ENCODE measurements at regions not wholly inside any gene's neighbourhood (a gene's known extent, or its start where the extent isn't known, plus 50 kb on each side); places are given as distances from the start of the nearest gene placed in this dataset.
"Not testable (repeated sequence)": the region's sequence is repeated elsewhere in the genome, so short reads cannot be mapped to it uniquely, and the experiment has no call there.

GRCh38 chr13:85601526-85601925 lies 197.7 kb downstream of the SLITRK6 start:
- no peak for FAIRE-seq

GRCh38 chr13:85597790-85598500 lies 201.3 kb downstream of the SLITRK6 start:
- FAIRE-seq: no peak

DNA sequence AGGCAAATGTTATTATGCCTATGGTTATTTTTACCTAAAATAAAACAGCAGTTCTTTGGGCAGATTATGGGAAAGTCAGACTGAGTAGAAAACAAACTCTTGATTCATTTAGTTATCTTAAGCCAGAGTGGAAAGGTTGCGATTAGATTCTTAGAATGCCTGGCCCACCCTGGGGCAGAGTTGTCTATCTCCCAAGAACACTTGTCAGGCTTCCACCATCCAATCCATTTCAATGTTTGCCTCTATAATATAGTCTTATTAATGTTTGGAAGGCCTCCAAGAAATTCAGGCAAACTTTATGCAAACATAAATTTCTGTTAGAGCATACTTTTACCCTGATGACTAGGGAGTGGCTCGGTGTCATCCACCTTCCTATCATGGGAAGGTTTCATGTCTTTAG lies 207.0 kb downstream of the SLITRK6 start:
- no peak for FAIRE-seq

- no peak for FAIRE-seq
Observed at GRCh38 chr13:85590231-85590931, 208.8 kb downstream of the SLITRK6 start.

GRCh38 chr13:85589021-85589420 lies 210.2 kb downstream of the SLITRK6 start:
- no peak for FAIRE-seq

GRCh38 chr13:85588359-85588758 lies 210.9 kb downstream of the SLITRK6 start:
- FAIRE-seq: no peak

DNA sequence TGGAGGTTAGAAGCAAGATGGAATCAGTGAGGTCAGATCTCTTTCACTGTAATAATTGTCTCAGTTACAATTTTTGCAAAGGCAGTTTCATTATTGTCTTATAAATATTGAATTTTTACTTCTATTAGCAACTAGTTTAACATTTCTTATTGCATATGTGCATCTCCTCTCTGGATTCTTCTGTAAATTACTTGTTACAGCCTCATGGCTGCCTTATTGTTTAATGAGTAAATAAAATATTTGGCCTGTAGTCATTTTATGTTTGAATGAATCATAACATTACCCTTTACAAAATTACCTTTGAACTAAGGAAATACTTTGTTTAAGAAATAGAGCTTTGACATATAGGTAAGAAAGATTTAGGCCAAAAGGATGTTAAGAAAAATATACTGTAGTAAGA lies 212.4 kb downstream of the SLITRK6 start:
- no peak for FAIRE-seq

DNA sequence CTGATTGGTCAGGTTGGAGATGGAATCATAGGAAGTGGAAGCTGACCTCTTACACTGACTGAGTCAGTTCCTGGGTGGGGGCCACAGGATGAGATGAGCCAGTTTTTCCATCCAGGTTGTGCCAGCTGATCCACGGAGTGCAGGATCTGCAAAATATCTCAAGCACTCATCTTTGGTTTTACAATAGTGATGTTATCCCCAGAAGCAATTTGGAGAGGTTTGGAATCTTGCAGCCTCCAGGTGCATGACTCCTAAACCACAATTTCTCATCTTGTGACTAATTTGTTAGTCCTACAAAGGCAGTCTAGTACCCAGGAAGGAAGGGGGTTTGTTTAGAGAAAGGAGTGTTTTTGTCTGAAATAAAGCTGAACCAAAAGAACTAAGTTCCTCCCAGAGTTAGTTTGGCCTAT lies 212.8 kb downstream of the SLITRK6 start:
- no peak for FAIRE-seq

DNA sequence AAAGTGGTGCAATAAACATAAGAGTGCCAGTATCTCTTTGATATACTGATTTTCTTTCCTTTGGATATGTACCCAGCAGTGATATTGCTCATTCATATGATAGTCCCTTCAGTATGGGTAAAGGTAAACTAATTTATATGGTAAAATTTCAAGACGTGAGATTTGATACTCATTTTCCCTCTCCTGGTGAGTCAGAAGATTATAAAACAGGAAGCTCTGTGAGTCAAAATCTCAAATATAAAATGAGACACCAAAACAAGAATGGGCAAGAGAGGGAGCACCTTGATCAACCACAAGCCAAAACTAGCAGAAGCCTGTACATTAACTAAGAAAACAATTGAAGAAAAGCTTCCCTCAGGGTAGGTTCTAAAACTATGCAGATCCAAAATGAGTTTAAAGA lies 216.3 kb downstream of the SLITRK6 start:
- FAIRE-seq: no peak

DNA sequence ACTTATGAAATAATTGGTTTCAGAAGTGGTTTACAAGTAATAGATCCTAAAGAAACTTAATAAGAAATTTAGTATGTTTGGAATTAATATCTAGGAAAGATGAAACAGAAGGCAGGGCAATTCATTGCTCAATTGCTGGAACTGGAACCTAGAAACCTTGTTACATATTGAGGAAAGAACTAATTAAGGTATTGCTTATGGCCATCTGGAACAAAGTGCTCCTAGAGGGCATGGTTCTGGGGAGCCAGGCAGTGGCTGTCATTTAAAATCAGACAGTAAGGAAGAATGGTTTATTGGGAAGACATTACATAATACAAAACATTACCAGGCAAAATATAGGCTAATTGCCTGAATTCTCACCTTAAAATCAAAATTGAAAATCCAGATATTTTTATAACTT lies 224.1 kb downstream of the SLITRK6 start:
- FAIRE-seq: no peak

DNA sequence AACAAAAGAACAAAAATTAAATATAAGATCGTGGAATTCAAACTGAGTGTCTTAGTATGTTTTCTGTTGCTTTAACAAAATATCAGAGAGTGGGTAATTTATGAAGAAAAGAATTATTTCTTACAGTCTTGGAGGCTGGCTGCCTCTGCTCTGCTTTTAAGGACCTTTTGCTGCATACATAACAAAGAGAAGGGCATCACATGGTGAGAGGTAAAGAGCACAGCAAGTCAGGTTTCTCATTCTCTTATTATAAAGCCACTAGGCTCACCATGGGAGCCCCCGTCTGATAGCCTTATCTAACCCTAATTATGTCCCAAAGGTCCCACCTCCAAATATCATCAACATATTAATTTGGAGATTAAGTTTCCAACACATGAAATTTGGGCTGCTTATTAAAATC lies 231.3 kb downstream of the SLITRK6 start:
- FAIRE-seq: no peak

DNA sequence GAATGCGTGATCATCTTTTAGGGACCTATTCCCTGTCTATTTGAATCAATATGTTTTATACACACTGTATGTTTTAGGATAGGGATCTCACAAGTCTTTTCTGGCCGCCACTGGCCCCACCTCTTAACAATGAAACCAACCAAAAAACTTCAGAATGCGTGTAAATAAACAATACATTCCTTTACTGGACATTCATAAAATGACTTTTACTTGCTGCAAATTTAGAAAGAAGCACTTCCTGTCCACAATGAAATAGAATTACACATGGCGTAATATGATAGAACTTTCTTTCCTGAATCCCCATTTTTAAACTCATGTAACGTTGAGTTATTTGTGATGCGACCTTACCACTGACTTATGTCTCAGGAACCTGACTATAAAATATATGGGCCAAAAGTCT lies 233.6 kb downstream of the SLITRK6 start:
- FAIRE-seq: no peak

DNA sequence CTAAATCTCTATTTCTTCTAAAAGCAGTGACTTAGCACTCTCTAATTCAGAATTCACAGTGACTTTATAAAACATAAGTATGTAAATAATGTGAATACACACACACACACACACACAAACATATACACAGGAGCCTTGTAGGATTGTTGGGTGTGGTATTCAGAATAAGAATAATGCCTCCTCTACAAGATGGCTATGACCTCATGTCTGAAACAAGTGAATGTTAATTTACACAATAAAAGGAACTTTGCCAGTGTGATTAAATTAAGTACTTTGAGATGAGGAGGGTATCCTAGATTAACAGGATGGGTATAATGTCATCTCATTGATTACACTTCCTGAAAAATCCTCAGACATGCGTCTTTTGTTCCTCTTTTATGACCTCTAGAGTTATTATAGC lies 234.6 kb downstream of the SLITRK6 start:
- no peak for FAIRE-seq

- FAIRE-seq: no peak
Observed at GRCh38 chr13:85562282-85562681, 236.9 kb downstream of the SLITRK6 start.

DNA sequence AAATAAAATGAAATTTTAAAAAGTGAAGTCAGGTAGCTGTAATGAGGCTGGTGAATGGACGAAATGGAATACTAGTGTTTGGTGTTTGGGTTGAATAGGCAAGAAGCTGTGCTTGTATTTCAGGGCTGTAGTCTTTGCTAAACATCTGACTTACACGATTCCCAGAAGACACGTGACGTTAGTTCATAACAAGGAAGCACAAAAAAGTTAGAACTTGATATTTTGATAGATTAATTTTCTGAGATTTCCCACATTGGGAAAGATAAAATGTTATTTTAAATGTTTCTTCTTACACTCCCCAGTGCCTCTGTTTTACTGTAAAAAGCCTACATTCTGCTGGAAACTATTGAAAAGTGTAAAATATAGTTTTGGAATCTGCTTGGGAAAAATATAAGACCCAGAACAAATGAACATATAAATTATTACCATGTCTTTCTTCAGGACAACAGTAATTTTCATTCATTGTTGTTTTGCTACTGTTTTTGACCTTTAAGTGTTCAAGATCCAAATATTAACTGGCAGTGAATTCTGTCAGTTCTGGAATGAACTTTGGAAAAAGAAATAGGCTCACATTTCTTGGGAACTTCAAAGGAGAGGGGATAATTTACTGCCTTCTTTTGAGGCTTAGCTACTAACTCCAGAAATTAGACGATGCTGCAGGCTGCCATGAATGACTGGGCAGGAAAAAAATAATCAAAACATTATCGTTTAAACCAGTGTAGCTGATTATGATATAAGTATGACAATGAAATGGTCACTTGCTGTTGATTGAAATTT lies 241.3 kb downstream of the SLITRK6 start:
- no peak for FAIRE-seq

DNA sequence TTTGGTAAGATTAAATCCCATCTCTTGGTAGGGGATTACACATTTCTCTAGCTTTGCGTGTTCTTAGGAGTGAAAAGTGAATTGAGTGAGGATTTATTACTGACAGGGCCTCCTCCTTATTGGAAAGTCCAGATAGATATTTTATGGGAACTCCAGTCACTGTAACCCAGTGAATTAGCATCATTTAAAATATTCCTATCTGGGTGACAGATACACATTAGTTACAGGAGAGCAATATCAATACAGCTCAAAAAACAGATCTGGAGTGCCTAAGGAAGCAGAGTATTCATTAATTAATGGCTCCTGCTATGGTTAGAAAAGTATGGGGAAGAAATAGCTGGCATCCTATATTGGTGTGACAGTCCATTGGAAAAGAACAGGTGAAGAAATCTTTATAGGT lies 248.2 kb downstream of the SLITRK6 start:
- no peak for FAIRE-seq

GRCh38 chr13:85549819-85550218 lies 249.4 kb downstream of the SLITRK6 start:
- FAIRE-seq: no peak

DNA sequence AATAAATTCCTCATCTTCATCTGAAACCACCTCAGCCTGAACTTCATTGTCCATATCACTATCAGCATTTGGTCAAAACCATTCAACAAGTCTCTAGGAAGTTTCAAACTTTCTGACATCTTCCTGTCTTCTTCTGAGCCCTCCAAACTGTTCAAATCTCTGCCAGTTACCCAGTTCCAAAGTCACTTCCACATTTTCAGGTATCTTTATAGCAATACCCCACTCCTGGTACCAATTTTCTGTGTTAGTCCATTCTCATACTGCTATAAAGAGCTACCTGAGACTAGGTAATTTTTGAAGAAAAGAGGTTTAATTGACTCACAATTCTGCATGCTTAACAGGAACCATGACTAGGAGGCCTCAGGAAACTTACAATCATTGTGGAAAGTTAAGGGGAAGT lies 250.4 kb downstream of the SLITRK6 start:
- not testable (repeated sequence) for FAIRE-seq

GRCh38 chr13:85545771-85546170 lies 253.4 kb downstream of the SLITRK6 start:
- FAIRE-seq: no peak

GRCh38 chr13:85544756-85545155 lies 254.5 kb downstream of the SLITRK6 start:
- no peak for FAIRE-seq

DNA sequence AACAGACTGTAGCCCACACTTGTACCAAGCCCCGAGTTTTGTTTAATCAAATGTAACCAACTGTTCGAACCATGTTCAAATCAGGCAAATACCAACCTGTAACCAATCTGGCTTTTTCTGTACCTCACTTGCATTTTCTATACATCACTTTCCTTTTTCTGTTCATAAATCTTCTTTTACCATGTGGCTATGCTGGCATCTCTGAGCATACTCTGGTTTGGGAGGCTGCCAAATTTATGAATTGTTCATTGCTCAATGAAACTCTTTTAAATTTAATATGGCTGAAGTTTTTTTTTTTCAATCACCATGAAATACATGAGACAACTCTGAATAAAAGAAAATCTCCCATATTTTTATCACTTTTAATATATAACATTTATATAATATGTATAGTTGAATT lies 256.1 kb downstream of the SLITRK6 start:
- peak; percentile 71 for FAIRE-seq

DNA sequence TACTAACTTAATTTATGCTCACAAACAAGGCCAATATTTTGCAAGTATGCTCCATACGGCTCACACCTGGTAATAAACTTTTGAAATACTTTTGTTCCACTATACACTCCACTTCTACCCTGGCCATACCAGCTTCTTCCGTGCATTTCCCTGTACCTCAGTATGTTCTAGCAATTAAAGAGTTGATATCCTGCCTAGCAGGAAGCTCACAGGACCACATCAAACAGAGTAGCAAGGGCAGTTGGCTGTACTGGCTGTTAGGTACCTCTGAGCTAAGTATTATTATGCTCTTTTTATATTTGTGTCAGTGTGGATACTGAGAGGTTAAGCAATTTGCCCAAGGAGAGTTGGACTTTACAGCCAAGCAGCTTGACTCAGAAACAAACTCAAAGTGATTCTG lies 257.7 kb downstream of the SLITRK6 start:
- no peak for FAIRE-seq

GRCh38 chr13:85538957-85539356 lies 260.3 kb downstream of the SLITRK6 start:
- no peak for FAIRE-seq

DNA sequence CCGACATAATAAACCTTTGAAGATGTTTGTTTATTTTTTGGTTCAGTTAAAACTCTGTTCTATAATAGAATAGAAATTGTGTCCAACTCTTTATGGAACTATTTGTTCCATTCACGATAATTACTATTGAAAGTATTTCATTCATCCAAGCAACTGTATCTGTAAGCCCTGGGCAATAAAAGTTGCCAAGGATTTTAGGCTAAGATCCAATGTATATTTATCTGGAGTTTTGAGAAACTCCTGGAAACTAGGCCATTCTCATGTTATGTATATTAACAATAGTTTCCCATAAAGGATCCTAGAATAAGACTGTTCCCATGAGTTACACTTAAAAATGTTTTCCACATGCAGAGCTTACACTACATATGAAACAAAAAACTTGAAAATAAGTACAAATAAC lies 261.6 kb downstream of the SLITRK6 start:
- no peak for FAIRE-seq
